Activated CD8-positive, alpha-beta memory T cell treated with anti-CD3 and anti-CD28 coated beads for 4 hours (primary cell): ENCODE measurements at regions not wholly inside any gene's neighbourhood (a gene's known extent, or its start where the extent isn't known, plus 50 kb on each side); places are given as distances from the start of the nearest gene placed in this dataset.
"Not testable (repeated sequence)": the region's sequence is repeated elsewhere in the genome, so short reads cannot be mapped to it uniquely, and the experiment has no call there.

ENCODE experiments used
- DNase-seq, 2 donors: peaks; one replicate each; pipeline ENCODE4 v3.0.0-alpha.2; 2020; ENCODE audit warnings: low read depth in 2 of 2

GRCh38 chr4:13678186-13678924 is 50.8 kb upstream of the BOD1L1 start:
- DNase-seq, result no peak

- no peak for DNase-seq
Observed at GRCh38 chr4:13681570-13681969, 54.0 kb upstream of the BOD1L1 start.

- no peak for DNase-seq
Observed at GRCh38 chr4:13694256-13694655, 66.7 kb upstream of the BOD1L1 start.

- DNase-seq, result no peak
Observed at GRCh38 chr4:13698296-13698695, 70.8 kb upstream of the BOD1L1 start.

GRCh38 chr4:13700021-13700857 is 72.7 kb upstream of the BOD1L1 start:
- DNase-seq, result no peak

- not testable (repeated sequence) for DNase-seq
Observed at GRCh38 chr4:13700858-13701140, 73.3 kb upstream of the BOD1L1 start.

- no peak for DNase-seq
Observed at GRCh38 chr4:13701937-13702446, 74.5 kb upstream of the BOD1L1 start.

GRCh38 chr4:13703096-13703495 is 75.6 kb upstream of the BOD1L1 start:
- DNase-seq, result no peak

GRCh38 chr4:13704035-13704434 is 76.5 kb upstream of the BOD1L1 start:
- no peak for DNase-seq

GRCh38 chr4:13704761-13705160 is 77.2 kb upstream of the BOD1L1 start:
- no peak for DNase-seq

GRCh38 chr4:13705521-13706041 is 78.1 kb upstream of the BOD1L1 start:
- DNase-seq, result no peak

GRCh38 chr4:13706120-13706519 is 78.6 kb upstream of the BOD1L1 start:
- no peak for DNase-seq

GRCh38 chr4:13706716-13707115 is 79.2 kb upstream of the BOD1L1 start:
- DNase-seq, result no peak

GRCh38 chr4:13710246-13710885 is 82.8 kb upstream of the BOD1L1 start:
- DNase-seq, result no peak

GRCh38 chr4:13711233-13711785 is 83.8 kb upstream of the BOD1L1 start:
- no peak for DNase-seq

GRCh38 chr4:13721894-13722293 is 94.4 kb upstream of the BOD1L1 start:
- no peak for DNase-seq

GRCh38 chr4:13722649-13723048 is 95.1 kb upstream of the BOD1L1 start:
- no peak for DNase-seq

- no peak for DNase-seq
Observed at GRCh38 chr4:13728761-13729160, 101.2 kb upstream of the BOD1L1 start.

GRCh38 chr4:13731019-13731418 is 103.5 kb upstream of the BOD1L1 start:
- no peak for DNase-seq

- DNase-seq, result no peak
Observed at GRCh38 chr4:13733817-13734216, 106.3 kb upstream of the BOD1L1 start.

- no peak for DNase-seq
Observed at GRCh38 chr4:13750594-13750993, 123.1 kb upstream of the BOD1L1 start.

GRCh38 chr4:13761581-13761980 is 134.1 kb upstream of the BOD1L1 start:
- not testable (repeated sequence) for DNase-seq
